ENCODE measurements at regions not wholly inside any gene's neighbourhood (a gene's known extent, or its start where the extent isn't known, plus 50 kb on each side); places are given as distances from the start of the nearest gene placed in this dataset.

GRCh38 chr3:124143047-124143446 is 151.1 kb upstream of the ROPN1 start:
- H2BK120ac ChIP-seq (replicated peaks; ENCODE audit: low read depth, low read length), result no peak overlapping the region
- H2BK20ac ChIP-seq (ENCODE audit: low read length), result no peak overlapping the region
- H3K27ac ChIP-seq (ENCODE audit: low read depth, low read length), result no peak overlapping the region
- H3K4ac ChIP-seq (replicated peaks; ENCODE audit: insufficient read length, low read depth, low read length), result no peak overlapping the region
- H3K4me3 ChIP-seq (ENCODE audit: extremely low read depth in 1 of 4, insufficient read depth in 2 of 4, low read depth in 3 of 4, low read length in 4 of 4), result no peak overlapping the region
- H3K4me2 ChIP-seq (ENCODE audit: insufficient read depth in 1 of 2, low read depth in 2 of 2, low read length in 2 of 2), result no peak overlapping the region
- ChIA-PET CTCF (ENCODE audit: partially characterized antibody) (interaction anchor here (1.2 to 1.8 kb wide), 3 partner anchors 10 to 127 kb away, joined by 3 to 4 read pairs (median 3); no protein-coding TSS in a partner anchor), POLR2A (ENCODE audit: partially characterized antibody) (interaction anchor here (1.6 kb wide), 1 partner anchor 15 kb away, joined by 5 read pairs; no protein-coding TSS in a partner anchor)
- H3K79me1 ChIP-seq (ENCODE audit: low read depth, low read length), result no peaks in the 10 kb centered on the region
- no peak overlapping the region for H2BK5ac ChIP-seq (ENCODE audit: low read depth, low read length)
- WGBS, 2 experiments (ENCODE audit: extremely low coverage in 1 of 2, insufficient coverage in 1 of 2, insufficient read length in 1 of 2, insufficient replicate concordance in 2 of 2, low coverage in 1 of 2, low lambda C conversion rate in 2 of 2, missing lambda C conversion rate in 1 of 2), result 90% methylated on average over 1 of the region's 1 CpG; no CpG with 5 or more reads in 1 of the 2 experiments
- H3K23me2 ChIP-seq (ENCODE audit: low read depth, low read length), result no peaks in the 10 kb centered on the region; the same call in 1 of the 2 replicates
- no peak overlapping the region for H2AFZ ChIP-seq (ENCODE audit: low read length)
- H3K23ac ChIP-seq (ENCODE audit: insufficient read length), result no peak overlapping the region
- no peak for DNase-seq (ENCODE audit: low read depth in 1 of 2, low spot score in 2 of 2)
- H3K79me2 ChIP-seq (ENCODE audit: control insufficient read depth in 1 of 2, insufficient read depth in 2 of 2, low read length in 2 of 2), result no peaks in the 10 kb centered on the region
- H3K9me3 ChIP-seq (ENCODE audit: insufficient read depth in 2 of 2, low read depth in 1 of 2, low read length in 1 of 2), result no peaks in the 10 kb centered on the region
- no peak overlapping the region for H2AK5ac ChIP-seq (ENCODE audit: low read depth, low read length)
- no peaks in the 10 kb centered on the region for H3K27me3 ChIP-seq (replicated peaks in 1 of 4; ENCODE audit: control insufficient read depth in 3 of 4, extremely low read depth in 1 of 4, insufficient read depth in 3 of 4, low read length in 3 of 4)
- H4K20me1 ChIP-seq (replicated peaks in 1 of 2; ENCODE audit: control insufficient read depth in 1 of 2, insufficient read depth in 2 of 2, low read length in 2 of 2), result no peaks in the 10 kb centered on the region
- H3K9ac ChIP-seq (replicated peaks in 1 of 4; ENCODE audit: extremely low read depth in 1 of 4, low read depth in 3 of 4, low read length in 3 of 4), result no peak overlapping the region
- no peak overlapping the region for H4K91ac ChIP-seq (replicated peaks; ENCODE audit: insufficient read length, low read length)
- H4K8ac ChIP-seq (ENCODE audit: extremely low read depth, insufficient read depth, low read length), result no peak overlapping the region
- peaks cover 0 to 2% (median under 1%) of the 10 kb centered on the region in 4 experiments; a peak in 1 of 7 replicates for H3K4me1 ChIP-seq (replicated peaks in 1 of 4; ENCODE audit: control insufficient read depth in 3 of 4, insufficient read depth in 4 of 4, low read length in 3 of 4)
- no peak overlapping the region for H3K14ac ChIP-seq (ENCODE audit: insufficient read length)
- no peak overlapping the region for H2BK12ac ChIP-seq (ENCODE audit: low read depth, low read length)
- no peaks in the 10 kb centered on the region for H3K36me3 ChIP-seq (ENCODE audit: control insufficient read depth in 2 of 4, insufficient read depth in 4 of 4, low read length in 3 of 4)
- H3K18ac ChIP-seq (ENCODE audit: extremely low read depth, low read length), result no peak overlapping the region
- no peak for FAIRE-seq
- H4K5ac ChIP-seq (ENCODE audit: insufficient read length, low read depth, low read length), result no peak overlapping the region
- H3K56ac ChIP-seq (replicated peaks; ENCODE audit: insufficient read length, low read depth, low read length), result no peak overlapping the region
- no peak overlapping the region for H2BK15ac ChIP-seq (ENCODE audit: low read length)
- no peak for TF ChIP-seq YY1 (IDR thresholded peaks at IDR 0.05; ENCODE audit: low read depth, low read length)
- TF ChIP-seq RNF2 (IDR thresholded peaks at IDR 0.05; ENCODE audit: borderline replicate concordance, low read depth, low read length, missing control alignments, poor library complexity, severe bottlenecking), result no peak
- no peak for TF ChIP-seq RXRA (IDR thresholded peaks at IDR 0.05; ENCODE audit: insufficient read depth, low read depth, low read length)
- TF ChIP-seq CBX8 (IDR thresholded peaks at IDR 0.05; ENCODE audit: borderline replicate concordance, low read depth, low read length), result no peak
- TF ChIP-seq ASH2L (IDR thresholded peaks at IDR 0.05; ENCODE audit: low read length), result no peak
- TF ChIP-seq SP1 (IDR thresholded peaks at IDR 0.05; ENCODE audit: low read depth, low read length), result no peak
- no peak for TF ChIP-seq SIN3A (conservative IDR thresholded peaks at IDR 0.05 in 1 of 2, IDR thresholded peaks at IDR 0.05 in 1 of 2; ENCODE audit: low read depth in 1 of 2, low read length in 2 of 2)
- TF ChIP-seq CTBP2 (IDR thresholded peaks at IDR 0.05; ENCODE audit: borderline replicate concordance, insufficient read depth, insufficient read length, low read length), result no peak
- TF ChIP-seq SAP30 (IDR thresholded peaks at IDR 0.05; ENCODE audit: insufficient read depth, insufficient replicate concordance, low read length), result no peak
- TF ChIP-seq SP4 (IDR thresholded peaks at IDR 0.05; ENCODE audit: low read length), result no peak
- TF ChIP-seq NANOG (IDR thresholded peaks at IDR 0.05; ENCODE audit: insufficient read depth, low read depth, low read length, poor library complexity, severe bottlenecking), result no peak
- TF ChIP-seq CEBPB (IDR thresholded peaks at IDR 0.05; ENCODE audit: low read depth, low read length), result no peak
- TF ChIP-seq SP2 (IDR thresholded peaks at IDR 0.05; ENCODE audit: low read length), result no peak
- TF ChIP-seq KDM4A (IDR thresholded peaks at IDR 0.05; ENCODE audit: low read depth, low read length, severe bottlenecking), result no peak
